GM12873 (cell line): ENCODE measurements at regions not wholly inside any gene's neighbourhood (a gene's known extent, or its start where the extent isn't known, plus 50 kb on each side); places are given as distances from the start of the nearest gene placed in this dataset.
A peak's percentile ranks its signal among the peaks of the same experiment; 100 is the strongest.

ENCODE experiments used
- TF ChIP-seq, protein P1 (sequence below): IDR thresholded peaks from 2 replicates; pipeline ENCODE4 v1.5.1; 2012; ENCODE audit warnings: low read depth, mild to moderate bottlenecking, moderate library complexity, low read length, control low read depth; ENCODE audit not compliant: insufficient read depth; ENCODE audit errors: missing control alignments

DNA sequence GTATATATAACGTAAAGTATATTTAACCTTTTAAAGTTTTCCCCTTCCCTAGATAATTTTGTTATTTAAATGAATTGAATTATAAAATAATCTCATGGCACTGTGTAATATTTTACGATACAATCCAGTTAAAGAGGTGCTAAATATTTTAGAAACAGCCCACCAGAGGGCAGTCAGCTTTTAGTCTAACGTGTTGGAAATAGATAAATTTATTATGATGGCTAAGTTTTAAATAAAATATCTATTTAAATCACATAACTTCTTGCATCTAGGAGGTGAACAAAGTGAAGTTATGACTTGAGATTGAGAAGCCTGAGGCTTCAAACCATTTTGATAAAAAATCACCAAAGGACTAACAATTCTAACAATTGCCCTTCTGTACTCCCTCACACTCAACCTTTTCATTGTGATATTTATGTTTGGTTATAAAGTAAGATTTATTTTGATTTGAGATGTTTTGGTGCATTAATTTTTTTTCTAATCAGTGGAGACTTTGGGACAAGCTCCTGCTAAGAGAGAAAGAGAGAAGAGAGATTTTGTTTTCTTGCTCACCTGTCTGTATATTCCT lies 171.5 kb upstream of the SP4 start:
- TF ChIP-seq, protein P1, sequence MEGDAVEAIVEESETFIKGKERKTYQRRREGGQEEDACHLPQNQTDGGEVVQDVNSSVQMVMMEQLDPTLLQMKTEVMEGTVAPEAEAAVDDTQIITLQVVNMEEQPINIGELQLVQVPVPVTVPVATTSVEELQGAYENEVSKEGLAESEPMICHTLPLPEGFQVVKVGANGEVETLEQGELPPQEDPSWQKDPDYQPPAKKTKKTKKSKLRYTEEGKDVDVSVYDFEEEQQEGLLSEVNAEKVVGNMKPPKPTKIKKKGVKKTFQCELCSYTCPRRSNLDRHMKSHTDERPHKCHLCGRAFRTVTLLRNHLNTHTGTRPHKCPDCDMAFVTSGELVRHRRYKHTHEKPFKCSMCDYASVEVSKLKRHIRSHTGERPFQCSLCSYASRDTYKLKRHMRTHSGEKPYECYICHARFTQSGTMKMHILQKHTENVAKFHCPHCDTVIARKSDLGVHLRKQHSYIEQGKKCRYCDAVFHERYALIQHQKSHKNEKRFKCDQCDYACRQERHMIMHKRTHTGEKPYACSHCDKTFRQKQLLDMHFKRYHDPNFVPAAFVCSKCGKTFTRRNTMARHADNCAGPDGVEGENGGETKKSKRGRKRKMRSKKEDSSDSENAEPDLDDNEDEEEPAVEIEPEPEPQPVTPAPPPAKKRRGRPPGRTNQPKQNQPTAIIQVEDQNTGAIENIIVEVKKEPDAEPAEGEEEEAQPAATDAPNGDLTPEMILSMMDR: peak; percentile 32

DNA sequence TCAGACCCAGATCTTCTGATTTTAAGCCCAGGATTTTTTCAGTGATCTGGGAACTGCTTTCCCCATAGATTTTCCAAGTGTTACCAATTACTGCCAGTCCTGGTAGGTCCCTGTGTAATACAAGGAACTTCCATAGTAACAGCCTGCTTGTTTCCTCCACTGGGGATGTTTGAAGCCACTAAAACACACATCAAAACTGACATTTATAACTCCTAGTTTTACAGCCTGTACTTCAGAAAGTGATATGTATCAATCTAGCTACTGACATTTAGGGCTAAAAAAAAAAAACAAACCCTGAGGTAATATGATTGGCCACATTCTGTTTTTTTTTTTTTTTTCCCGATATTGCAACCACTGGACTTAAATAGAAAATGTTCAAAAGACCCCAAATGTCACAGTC lies 166.9 kb upstream of the SP4 start:
- TF ChIP-seq, protein P1: no peak

DNA sequence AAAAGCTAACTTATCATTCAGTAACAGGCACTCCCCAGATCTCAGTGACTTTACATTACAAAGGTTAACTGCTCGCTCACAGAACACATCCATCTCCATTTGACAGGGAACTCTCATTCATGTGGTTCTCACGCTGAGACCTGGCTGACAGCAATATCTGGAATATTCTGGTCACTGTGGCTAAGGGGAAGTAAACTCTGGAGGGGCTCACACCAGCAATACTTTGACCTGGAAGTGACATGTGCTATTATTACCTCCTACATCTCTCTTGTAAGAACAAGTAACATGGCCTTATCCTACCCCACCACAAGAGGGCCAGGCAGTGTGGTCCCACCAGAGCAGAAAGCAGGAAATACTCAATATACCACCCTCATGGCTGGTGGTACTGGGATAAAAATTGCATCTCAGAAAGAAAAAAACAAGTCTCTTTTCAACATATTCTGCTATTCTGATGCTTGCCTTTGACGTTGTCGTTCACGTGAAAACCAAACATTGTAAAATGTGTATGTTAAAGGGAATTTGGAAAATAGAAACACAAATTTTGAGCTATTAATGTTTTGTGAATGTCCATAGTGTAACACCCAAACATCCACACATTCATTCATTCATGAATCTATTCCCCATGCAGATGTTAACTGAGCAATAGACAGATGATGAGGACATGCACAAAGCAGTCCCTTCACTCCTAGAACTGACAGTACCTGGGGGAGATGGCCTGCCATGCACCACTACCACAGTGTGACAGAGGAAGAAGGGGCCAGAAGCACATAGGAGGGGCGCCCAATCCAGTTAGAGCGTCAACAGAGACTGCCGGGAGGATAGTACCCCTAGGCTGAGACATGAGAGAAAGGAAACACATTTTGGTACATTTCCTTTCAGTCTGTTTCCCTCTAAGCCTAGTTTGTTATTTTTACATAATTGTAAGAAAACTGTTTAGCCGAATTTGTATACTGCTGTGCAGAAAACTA lies 166.0 kb upstream of the SP4 start:
- TF ChIP-seq, protein P1: peak; percentile 75

DNA sequence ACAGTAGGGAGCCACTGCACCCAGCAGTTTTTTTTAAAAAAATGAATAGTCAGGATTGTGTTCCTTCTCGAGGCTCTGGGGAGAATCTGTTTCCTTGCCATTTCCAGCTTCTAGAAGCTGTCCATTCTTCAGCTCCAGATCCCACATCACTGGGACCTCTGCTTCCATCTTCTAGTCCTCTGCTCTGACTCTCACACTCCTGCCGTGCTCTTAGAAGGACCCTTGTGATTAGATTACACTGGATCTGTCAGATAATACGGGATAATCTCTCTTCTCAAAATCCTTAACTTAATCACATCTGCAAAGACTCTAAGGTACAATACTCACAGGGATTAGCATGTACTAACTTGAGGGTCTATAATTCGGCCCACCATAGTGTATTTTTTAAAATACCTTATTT lies 158.9 kb upstream of the SP4 start:
- TF ChIP-seq, protein P1: no peak

DNA sequence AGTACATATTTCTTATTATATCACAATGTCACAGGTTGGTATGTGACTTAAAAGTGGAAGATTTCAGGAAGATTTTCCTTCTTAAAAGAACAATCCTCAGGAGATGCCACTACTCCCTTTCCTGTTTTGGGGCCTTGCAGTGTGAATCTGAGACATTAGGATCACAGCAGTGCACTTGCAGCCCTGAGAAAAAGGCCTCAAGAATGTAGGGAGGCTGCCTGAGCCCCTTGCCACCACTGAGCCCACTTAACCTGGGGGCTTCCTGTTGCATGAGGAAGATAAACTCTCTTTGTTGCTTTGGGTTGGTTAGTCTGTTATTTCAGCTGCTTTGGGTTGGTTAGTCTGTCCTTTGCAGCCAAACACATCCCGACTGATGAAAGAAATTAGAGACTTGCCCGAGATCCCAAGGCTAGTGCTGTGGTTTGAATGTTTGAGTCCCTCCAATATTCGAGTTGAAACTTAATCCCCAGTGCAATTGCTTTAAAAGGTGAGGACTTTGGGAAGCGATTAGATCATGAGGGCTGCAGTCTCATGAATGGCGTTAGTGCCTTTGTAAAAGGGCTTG lies 151.3 kb upstream of the SP4 start:
- TF ChIP-seq, protein P1: no peak

DNA sequence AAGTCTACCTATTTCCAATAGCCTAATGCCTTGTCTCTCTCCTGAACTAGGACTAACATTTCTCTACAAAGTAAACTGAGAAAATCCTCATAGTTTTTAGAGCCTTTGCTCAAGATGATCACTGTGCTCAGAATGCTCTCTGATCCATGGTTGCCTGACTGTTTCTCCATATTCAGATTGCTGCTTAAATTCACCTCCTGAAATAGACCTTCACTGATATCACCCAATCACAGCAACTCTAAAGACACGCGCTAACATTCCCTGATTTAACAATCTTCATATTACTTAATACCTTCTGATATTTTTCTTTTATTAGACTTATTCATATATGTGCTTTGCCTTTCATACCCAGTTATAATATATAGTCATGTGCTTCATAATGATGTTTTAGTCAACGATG lies 148.9 kb upstream of the SP4 start:
- TF ChIP-seq, protein P1: no peak

DNA sequence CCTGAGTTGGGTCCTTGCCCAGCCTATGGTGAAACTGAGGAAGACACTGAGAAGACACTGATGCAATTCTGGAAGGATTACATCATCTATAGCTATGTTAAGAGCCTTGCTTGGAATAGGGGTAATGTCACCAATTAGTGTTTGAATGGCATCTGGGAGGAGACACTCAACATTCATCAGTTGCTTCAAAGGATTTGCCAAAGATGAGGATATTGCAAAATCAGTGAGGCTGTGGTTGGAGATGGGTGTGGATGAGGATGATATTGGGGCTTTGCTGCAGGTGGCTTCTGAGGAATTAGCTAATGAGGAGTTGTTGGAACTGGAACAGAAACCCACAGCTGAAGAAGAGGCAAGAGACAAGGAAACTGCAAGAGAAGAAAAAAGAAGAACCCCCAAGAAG lies 146.7 kb upstream of the SP4 start:
- TF ChIP-seq, protein P1: no peak
